Astrocyte of the cerebellum (primary cell): ENCODE measurements at regions not wholly inside any gene's neighbourhood (a gene's known extent, or its start where the extent isn't known, plus 50 kb on each side); places are given as distances from the start of the nearest gene placed in this dataset.
"Not testable (repeated sequence)": the region's sequence is repeated elsewhere in the genome, so short reads cannot be mapped to it uniquely, and the experiment has no call there.

Source experiments
- DNase-seq: peaks from one replicate; pipeline ENCODE4 v3.0.0-alpha.2; 2011; ENCODE audit warnings: low read depth
- H3K4me3 ChIP-seq: 2 replicates; pipeline ENCODE4 v1.5.1; 2011; ENCODE audit warnings: mild to moderate bottlenecking, low read depth, low read length, moderate library complexity
- CTCF ChIP-seq: IDR thresholded peaks from 2 replicates; pipeline ENCODE4 v1.5.1; 2012; ENCODE audit warnings: low read length, low read depth, moderate library complexity, mild to moderate bottlenecking; ENCODE audit errors: missing control alignments
- in situ Hi-C: cut with HindIII; loops from 2 replicates; pipeline ENCODE4 v1.10.0; 2017; ENCODE audit warnings: low sequenced_read_pairs

DNA sequence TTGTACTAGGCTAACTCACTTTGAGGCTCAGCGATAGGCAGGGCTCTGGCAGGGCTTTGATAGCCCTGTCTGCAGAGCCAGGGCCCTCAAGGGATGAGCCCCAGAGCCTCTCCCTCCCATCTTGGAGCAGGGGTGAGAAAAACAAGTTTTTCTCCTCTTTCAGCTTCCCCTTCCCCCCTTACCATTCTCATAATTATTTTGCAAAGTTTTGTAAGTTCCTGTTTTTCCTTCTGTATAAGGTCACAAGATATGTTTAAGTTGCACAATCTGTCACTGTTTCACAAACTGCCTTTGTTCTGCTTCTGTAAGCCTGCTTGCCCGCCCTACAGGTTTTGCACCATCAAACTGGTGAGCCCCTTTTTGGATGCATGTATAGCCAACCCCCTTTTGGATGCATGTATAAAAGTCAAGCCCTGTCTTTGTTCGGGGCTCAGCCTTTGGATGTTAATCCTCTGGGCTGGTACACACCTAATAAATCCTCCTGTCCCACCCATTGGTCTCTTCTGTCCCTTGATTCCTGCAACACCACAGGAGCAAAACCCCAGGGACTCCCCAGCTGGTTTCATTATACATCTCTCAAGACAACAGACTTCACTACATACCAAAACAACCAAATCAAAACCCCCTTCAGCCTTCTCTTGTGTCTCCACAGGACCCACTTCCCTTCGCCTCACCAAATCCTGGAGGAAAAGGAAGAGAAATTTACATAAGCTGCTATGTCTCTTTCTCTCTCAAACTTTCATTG is 52.5 kb upstream of the RESF1 start:
- no peak overlapping the region for H3K4me3 ChIP-seq
- TF ChIP-seq CTCF: no peak
- no peak for DNase-seq
- in situ Hi-C loops: no loop called here

- DNase-seq: no peak
- no peak overlapping the region for H3K4me3 ChIP-seq
- in situ Hi-C loops: no loop called here
- TF ChIP-seq CTCF: no peak
Measured at GRCh38 chr12:31903025-31903424, 56.2 kb upstream of the RESF1 start.

GRCh38 chr12:31900271-31900670 is 58.9 kb upstream of the RESF1 start:
- in situ Hi-C loops: no loop called here
- H3K4me3 ChIP-seq: no peak overlapping the region

DNA sequence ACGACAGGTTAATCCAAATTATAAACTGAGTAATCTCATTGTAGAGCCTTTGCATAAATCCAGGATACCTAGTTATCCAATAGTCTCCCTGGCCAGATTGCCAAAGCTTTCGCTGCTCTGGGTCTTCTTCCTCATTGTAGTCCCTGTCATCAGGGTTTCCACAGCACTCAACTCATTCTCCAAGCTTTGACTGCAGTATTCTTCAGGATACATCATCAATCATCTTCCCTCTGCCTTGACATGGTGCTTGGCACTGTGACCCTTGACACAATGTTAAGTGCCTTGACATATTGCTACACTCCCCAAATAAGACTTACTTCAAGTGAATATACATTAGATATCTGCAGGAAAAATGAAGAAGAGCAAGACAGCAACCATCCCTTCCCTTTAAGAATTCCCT is 60.1 kb upstream of the RESF1 start:
- no peak for TF ChIP-seq CTCF

More at GRCh38 chr12:31900271-31900670, 58.9 kb upstream of the RESF1 start:
- DNase-seq: no peak
- no peak for TF ChIP-seq CTCF

DNA sequence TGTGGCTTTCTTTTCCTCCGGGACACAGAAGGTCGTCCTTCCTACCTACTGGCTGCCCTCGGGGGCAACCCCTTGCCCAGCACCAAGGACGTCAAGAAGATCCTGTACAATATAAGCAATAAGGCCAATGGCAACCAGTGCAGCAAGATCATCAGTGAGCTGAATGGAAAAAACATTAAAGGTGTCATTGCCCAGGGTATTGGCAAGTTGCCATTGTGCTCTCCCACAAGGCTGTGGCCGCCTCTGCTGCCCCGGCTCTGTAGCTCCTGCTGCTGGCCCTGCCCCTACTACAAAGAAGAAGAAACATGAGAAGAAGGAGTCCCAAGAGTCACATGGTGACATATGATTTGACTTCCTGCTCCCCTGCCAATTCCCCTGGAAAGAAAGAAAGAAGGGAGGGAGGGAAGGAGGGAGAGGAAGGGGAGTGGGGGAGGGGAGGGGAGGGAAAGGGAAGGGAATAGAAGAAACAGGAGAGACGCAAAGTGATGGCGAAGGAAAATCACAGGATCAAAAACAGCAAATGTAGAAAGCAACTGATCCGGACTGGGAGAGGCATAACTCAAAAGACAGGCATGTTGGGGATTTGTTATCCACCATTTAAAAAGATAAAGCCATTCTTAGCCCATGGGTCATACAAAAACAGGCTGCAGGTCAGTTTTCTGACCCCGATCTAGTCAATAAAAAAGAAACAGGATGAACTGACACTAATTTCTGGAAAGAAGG is 61.3 kb upstream of the RESF1 start:
- no peak overlapping the region for H3K4me3 ChIP-seq

More for the DNA sequence above, 60.1 kb upstream of the RESF1 start:
- no peak for DNase-seq
- no peak overlapping the region for H3K4me3 ChIP-seq
- in situ Hi-C loops: loop anchor here (10.0 kb wide), 1 partner anchor 46 kb away; no protein-coding TSS in a partner anchor

GRCh38 chr12:31897092-31897491 is 62.1 kb upstream of the RESF1 start:
- in situ Hi-C loops: loop anchor here (10.0 kb wide), 1 partner anchor 48 kb away; no protein-coding TSS in a partner anchor
- H3K4me3 ChIP-seq, DNase-seq: not testable (repeated sequence)

More for the DNA sequence above, 61.3 kb upstream of the RESF1 start:
- no peak for DNase-seq
- in situ Hi-C loops: loop anchor here (10.0 kb wide), 1 partner anchor 47 kb away; no protein-coding TSS in a partner anchor
- no peak for TF ChIP-seq CTCF
